G401 (cell line): ENCODE measurements at regions not wholly inside any gene's neighbourhood (a gene's known extent, or its start where the extent isn't known, plus 50 kb on each side); places are given as distances from the start of the nearest gene placed in this dataset.
A peak's percentile ranks its signal among the peaks of the same experiment; 100 is the strongest.

Source experiments
- DNase-seq: peaks from one replicate; pipeline ENCODE4 v3.0.0-alpha.2; 2015; ENCODE audit warnings: low spot score
- in situ Hi-C: cut with HindIII; loops from 2 replicates; pipeline ENCODE4 v1.10.0; 2016; ENCODE audit warnings: low sequenced_read_pairs, mixed read lengths

- in situ Hi-C loops: no loop called here
- peak; percentile 29 for DNase-seq
Measured at GRCh38 chr6:169070506-169071176, 183.0 kb downstream of the THBS2 start.

GRCh38 chr6:169069356-169069755 is 184.3 kb downstream of the THBS2 start:
- in situ Hi-C loops: no loop called here

GRCh38 chr6:169064194-169064593 is 189.5 kb downstream of the THBS2 start:
- DNase-seq: no peak
- in situ Hi-C loops: no loop called here

More at GRCh38 chr6:169069356-169069755, 184.3 kb downstream of the THBS2 start:
- peak; percentile 15 for DNase-seq

DNA sequence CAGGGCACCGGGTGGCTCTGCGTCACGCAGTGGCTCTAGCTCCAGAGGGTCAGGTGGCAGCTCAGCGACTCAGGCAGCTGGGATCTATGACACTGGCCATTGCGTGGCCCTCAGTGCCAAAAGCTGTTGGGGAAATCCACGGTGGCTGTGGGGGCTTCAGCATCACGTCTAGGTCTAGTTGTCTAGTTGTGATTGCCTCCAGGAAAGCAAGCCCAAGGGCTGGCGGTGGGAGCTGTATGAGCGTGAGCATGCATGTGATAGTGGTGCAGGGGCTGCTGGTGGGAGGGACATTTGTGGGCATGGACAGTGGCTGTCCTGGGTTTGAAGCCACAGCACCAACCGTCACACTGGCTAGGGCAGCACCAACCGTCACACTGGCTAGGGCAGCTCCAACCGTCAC is 191.4 kb downstream of the THBS2 start:
- DNase-seq: no peak
- in situ Hi-C loops: no loop called here

DNA sequence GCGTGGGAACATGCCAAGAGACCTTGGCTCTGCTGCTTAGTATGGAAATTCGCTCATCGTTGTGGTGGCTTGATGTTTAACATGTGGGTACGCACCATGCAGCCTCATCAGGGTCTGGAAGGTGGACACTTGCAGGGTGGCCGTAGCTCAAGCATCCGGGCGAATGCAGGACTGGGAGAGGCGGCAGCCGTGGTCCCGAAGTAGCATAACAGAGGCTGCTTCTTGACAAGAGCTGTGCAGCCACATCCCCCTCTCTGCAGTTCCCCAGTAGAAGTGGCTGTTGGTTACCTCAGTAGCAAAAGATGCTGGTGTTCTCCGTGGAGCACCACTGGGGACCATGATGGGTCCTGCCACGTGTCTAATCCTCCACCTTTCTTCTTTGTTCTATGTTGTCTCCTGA is 195.0 kb downstream of the THBS2 start:
- in situ Hi-C loops: no loop called here
- no peak for DNase-seq

DNA sequence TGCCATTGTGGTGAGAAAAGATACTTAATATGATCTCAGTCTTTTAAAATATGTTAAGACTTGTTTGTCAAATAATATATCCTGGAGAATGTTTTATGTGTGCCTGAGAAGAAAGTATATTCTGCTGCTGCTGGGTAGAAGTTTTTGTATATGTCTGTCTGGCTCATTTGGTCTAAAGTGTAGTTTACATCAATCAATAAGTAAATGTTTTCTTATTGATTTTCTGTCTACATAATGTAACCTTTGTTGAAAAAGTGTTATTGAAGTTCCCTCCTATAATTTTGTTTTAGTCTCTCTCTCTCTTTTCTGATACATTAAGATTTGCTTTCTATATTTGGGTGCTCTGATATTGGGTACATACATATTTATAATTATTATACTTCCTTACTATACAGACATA is 201.2 kb downstream of the THBS2 start:
- in situ Hi-C loops: no loop called here
- no peak for DNase-seq

DNA sequence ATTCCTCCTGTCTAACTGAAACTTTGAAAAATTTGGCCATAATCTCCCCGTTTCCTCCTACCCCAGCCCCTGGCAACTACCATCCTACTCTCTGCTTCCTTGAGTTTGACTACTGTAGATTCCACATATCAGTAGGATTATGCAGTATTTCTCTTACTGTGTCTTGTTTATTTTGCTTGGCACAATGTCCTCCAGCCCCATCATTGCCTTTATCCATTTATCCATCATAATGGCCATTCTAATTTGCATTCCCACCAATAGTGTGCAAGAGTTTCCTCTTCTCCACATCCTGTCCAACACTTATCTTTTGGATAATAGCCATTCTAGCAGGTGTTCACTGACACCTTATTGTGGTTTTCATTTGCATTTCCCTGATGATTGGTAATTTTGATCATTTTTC is 202.3 kb downstream of the THBS2 start:
- no peak for DNase-seq
- in situ Hi-C loops: no loop called here

- DNase-seq: no peak
- in situ Hi-C loops: no loop called here
Measured at GRCh38 chr6:169048865-169049205, 204.8 kb downstream of the THBS2 start.

GRCh38 chr6:169048185-169048864 is 205.3 kb downstream of the THBS2 start:
- in situ Hi-C loops: no loop called here
- no peak for DNase-seq

- in situ Hi-C loops: no loop called here
- DNase-seq: no peak
Measured at GRCh38 chr6:169047345-169047744, 206.3 kb downstream of the THBS2 start.

GRCh38 chr6:169046483-169047192 is 207.0 kb downstream of the THBS2 start:
- in situ Hi-C loops: no loop called here
- peak; percentile 0 for DNase-seq

- in situ Hi-C loops: no loop called here
- DNase-seq: peak; percentile 8
Measured at GRCh38 chr6:169046021-169046420, 207.6 kb downstream of the THBS2 start.

DNA sequence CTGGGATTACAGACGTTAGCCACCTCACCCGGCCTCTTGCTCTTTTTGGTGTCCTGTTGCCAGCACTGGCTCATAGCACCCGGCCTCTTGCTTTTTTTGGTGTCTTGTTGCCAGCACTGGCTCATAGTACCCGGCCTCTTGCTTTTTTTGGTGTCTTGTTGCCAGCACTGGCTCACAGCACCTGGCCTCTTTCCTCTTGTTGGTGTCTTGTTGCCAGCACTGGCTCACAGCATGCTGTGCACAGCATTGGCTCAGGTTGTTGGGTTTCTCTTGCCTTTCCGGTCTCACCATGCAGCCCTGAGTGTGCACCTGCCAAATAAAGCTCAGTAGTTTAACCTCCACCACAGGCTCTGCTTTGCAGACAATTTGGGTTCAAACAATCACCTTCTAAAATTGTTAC is 208.2 kb downstream of the THBS2 start:
- DNase-seq: peak; percentile 92
- in situ Hi-C loops: no loop called here

- in situ Hi-C loops: no loop called here
- no peak for DNase-seq
Measured at GRCh38 chr6:169044381-169045230, 209.0 kb downstream of the THBS2 start.

- no peak for DNase-seq
- in situ Hi-C loops: no loop called here
Measured at GRCh38 chr6:169042061-169042460, 211.6 kb downstream of the THBS2 start.

- DNase-seq: no peak
- in situ Hi-C loops: no loop called here
Measured at GRCh38 chr6:169041078-169041477, 212.6 kb downstream of the THBS2 start.

- no peak for DNase-seq
- in situ Hi-C loops: no loop called here
Measured at GRCh38 chr6:169038691-169039090, 215.0 kb downstream of the THBS2 start.

DNA sequence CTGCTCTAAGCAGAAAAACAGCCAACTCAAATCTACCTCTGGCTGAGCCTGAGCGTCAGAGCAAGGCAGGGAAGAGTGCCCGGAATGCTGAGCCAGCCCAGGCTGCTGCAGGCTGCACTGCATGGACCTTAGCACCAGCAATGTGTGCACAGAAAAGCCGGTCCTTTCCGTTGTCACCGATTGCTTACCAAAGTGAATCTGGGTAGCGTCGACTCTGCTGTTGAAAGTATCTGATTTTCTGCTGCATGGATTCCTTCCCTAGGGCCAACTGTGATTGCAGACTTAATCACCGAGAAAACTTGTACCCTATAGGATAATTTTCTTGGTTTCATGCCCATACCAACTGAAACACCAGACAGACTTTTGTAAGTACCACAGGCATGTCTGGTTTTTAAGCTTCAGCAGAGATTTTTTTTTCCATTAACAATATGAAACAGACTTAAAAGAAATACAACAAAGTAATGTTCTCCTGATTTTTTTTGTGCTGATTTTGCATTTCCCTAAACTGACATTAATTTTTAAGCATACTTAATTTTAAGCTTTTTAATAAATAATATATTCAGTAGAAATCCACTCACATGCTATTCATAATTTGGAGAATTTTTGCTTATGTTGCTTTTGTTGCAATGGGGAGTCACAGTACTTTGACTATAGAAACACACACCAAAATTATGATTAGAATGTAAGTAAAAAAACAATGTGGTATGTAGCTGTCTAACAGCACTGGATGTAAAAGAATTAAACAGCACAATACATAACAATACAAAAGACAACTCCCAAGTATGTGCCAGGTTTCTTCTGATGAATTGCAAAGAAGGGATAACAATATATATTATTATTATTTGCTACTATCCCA is 218.0 kb downstream of the THBS2 start:
- DNase-seq: no peak
- in situ Hi-C loops: no loop called here
